Mesothelial cell of epicardium (in vitro differentiated cells): ENCODE measurements at regions not wholly inside any gene's neighbourhood (a gene's known extent, or its start where the extent isn't known, plus 50 kb on each side); places are given as distances from the start of the nearest gene placed in this dataset.

ENCODE experiments used
- DNase-seq, 2 experiments: peaks; one replicate each; pipeline ENCODE4 v3.0.0; 2021; ENCODE audit warnings: low spot score in 2 of 2; ENCODE audit not compliant: unreplicated experiment in 2 of 2
- H3K27ac Mint-ChIP-seq: 2 replicates; pipeline ENCODE4 v1.8.0; 2021; ENCODE audit warnings: mixed read lengths
- H3K27me3 Mint-ChIP-seq: 2 replicates; pipeline ENCODE4 v1.8.0; 2021; ENCODE audit warnings: low read depth, mixed read lengths
- H3K36me3 Mint-ChIP-seq: 2 replicates; pipeline ENCODE4 v1.8.0; 2021; ENCODE audit warnings: mixed read lengths
- H3K4me1 Mint-ChIP-seq: 2 replicates; pipeline ENCODE4 v1.8.0; 2021; ENCODE audit warnings: mixed read lengths
- H3K4me3 Mint-ChIP-seq: 2 replicates; pipeline ENCODE4 v1.8.0; 2021; ENCODE audit warnings: mild to moderate bottlenecking, moderate library complexity, mixed read lengths
- H3K9me3 Mint-ChIP-seq: 2 replicates; pipeline ENCODE4 v1.8.0; 2021; ENCODE audit warnings: mixed read lengths
- CTCF ChIP-seq: fragments of 200-600 bp; sonication (generic); IDR thresholded peaks from one replicate; pipeline ENCODE4 v1.5.0; 2021; ENCODE audit warnings: antibody characterized with exemption; ENCODE audit not compliant: unreplicated experiment

- Mint-ChIP-seq H3K27ac (no peak overlapping the region), H3K27me3 (no peaks in the 10 kb centered on the region), H3K4me3 (no peak overlapping the region), H3K9me3 (no peaks in the 10 kb centered on the region), H3K36me3 (no peaks in the 10 kb centered on the region), H3K4me1 (peaks cover 3% of the 10 kb centered on the region)
- no peak for TF ChIP-seq CTCF
- no peak for DNase-seq
Measured at GRCh38 chr11:103550811-103551210, 441.6 kb downstream of the DYNC2H1 start.

GRCh38 chr11:103552086-103552485 is 442.9 kb downstream of the DYNC2H1 start:
- no peaks in the 10 kb centered on the region for H3K9me3 Mint-ChIP-seq
- H3K4me3 Mint-ChIP-seq: no peak overlapping the region
- no peak overlapping the region for H3K27ac Mint-ChIP-seq
- DNase-seq: no peak
- peaks cover 3% of the 10 kb centered on the region for H3K4me1 Mint-ChIP-seq
- H3K36me3 Mint-ChIP-seq: no peaks in the 10 kb centered on the region
- H3K27me3 Mint-ChIP-seq: no peaks in the 10 kb centered on the region
- TF ChIP-seq CTCF: no peak

GRCh38 chr11:103556171-103556570 is 446.9 kb downstream of the DYNC2H1 start:
- DNase-seq: no peak
- no peaks in the 10 kb centered on the region for H3K36me3 Mint-ChIP-seq
- no peak for TF ChIP-seq CTCF

GRCh38 chr11:103566116-103566515 is 456.9 kb downstream of the DYNC2H1 start:
- no peaks in the 10 kb centered on the region for H3K27me3 Mint-ChIP-seq
- DNase-seq: no peak
- H3K4me1 Mint-ChIP-seq: no peaks in the 10 kb centered on the region

More at GRCh38 chr11:103556171-103556570, 446.9 kb downstream of the DYNC2H1 start:
- Mint-ChIP-seq H3K27me3 (no peaks in the 10 kb centered on the region), H3K4me3 (no peak overlapping the region), H3K9me3 (no peaks in the 10 kb centered on the region), H3K4me1 (no peaks in the 10 kb centered on the region), H3K27ac (no peak overlapping the region)

GRCh38 chr11:103581760-103582159 is 454.7 kb upstream of the DDI1 start:
- no peaks in the 10 kb centered on the region for H3K36me3 Mint-ChIP-seq
- DNase-seq: no peak

More at GRCh38 chr11:103566116-103566515, 456.9 kb downstream of the DYNC2H1 start:
- Mint-ChIP-seq H3K36me3 (no peaks in the 10 kb centered on the region), H3K9me3 (peaks cover 33% of the 10 kb centered on the region), H3K4me3 (no peak overlapping the region), H3K27ac (no peak overlapping the region)
- TF ChIP-seq CTCF: no peak

More at GRCh38 chr11:103581760-103582159, 454.7 kb upstream of the DDI1 start:
- Mint-ChIP-seq H3K9me3 (peaks cover 5% of the 10 kb centered on the region), H3K4me3 (no peak overlapping the region), H3K4me1 (peaks cover 5% of the 10 kb centered on the region), H3K27ac (no peak overlapping the region), H3K27me3 (no peaks in the 10 kb centered on the region)
- no peak for TF ChIP-seq CTCF
